NT2/D1 (cell line): ENCODE measurements at regions not wholly inside any gene's neighbourhood (a gene's known extent, or its start where the extent isn't known, plus 50 kb on each side); places are given as distances from the start of the nearest gene placed in this dataset.
A peak's percentile ranks its signal among the peaks of the same experiment; 100 is the strongest.

ENCODE experiments used
- DNase-seq: peaks from one replicate; pipeline ENCODE4 v3.0.0-alpha.2; 2011; ENCODE audit warnings: low read depth, low spot score
- H3K27me3 ChIP-seq: 2 replicates; pipeline ENCODE4 v1.6.0; 2011; ENCODE audit warnings: mild to moderate bottlenecking; ENCODE audit not compliant: insufficient read length, insufficient read depth
- H3K36me3 ChIP-seq: 2 replicates; pipeline ENCODE4 v1.6.1; 2011; ENCODE audit warnings: mild to moderate bottlenecking, low read length, mixed read lengths; ENCODE audit not compliant: insufficient read depth, insufficient read length
- H3K4me1 ChIP-seq: 2 replicates; pipeline ENCODE4 v1.5.1; 2011; ENCODE audit not compliant: insufficient read depth, insufficient read length
- H3K4me3 ChIP-seq: 2 replicates; pipeline ENCODE4 v1.5.1; 2011; ENCODE audit warnings: low read depth; ENCODE audit not compliant: insufficient read length
- H3K9ac ChIP-seq: 2 replicates; pipeline ENCODE4 v1.6.0; 2011; ENCODE audit warnings: low read depth; ENCODE audit not compliant: insufficient read length
- H3K9me3 ChIP-seq: 2 replicates; pipeline ENCODE4 v1.5.1; 2011; ENCODE audit warnings: mild to moderate bottlenecking, low read length; ENCODE audit not compliant: insufficient read depth
- SUZ12 ChIP-seq: IDR thresholded peaks from 2 replicates; pipeline ENCODE4 v1.6.1; 2011; ENCODE audit not compliant: insufficient read length, insufficient read depth; ENCODE audit errors: extremely low read depth
- YY1 ChIP-seq: IDR thresholded peaks from 2 replicates; pipeline ENCODE4 v1.6.1; 2011; ENCODE audit not compliant: insufficient read length, insufficient read depth
- ZNF274 ChIP-seq: IDR thresholded peaks from 2 replicates; pipeline ENCODE4 v1.6.1; 2011; ENCODE audit warnings: mild to moderate bottlenecking, low read depth, low read length

GRCh38 chr1:234934611-234935033 is 194.0 kb downstream of the TOMM20 start:
- Histone ChIP-seq H3K27me3 (no peaks in the 10 kb centered on the region), H3K4me1 (peaks cover 5% of the 10 kb centered on the region), H3K36me3 (no peaks in the 10 kb centered on the region), H3K9me3 (no peaks in the 10 kb centered on the region), H3K4me3 (no peak overlapping the region), H3K9ac (no peak overlapping the region)
- TF ChIP-seq ZNF274 = no peak
- TF ChIP-seq SUZ12 = no peak
- TF ChIP-seq YY1 = no peak
- no peak for DNase-seq

GRCh38 chr1:234933475-234933874 is 195.2 kb downstream of the TOMM20 start:
- Histone ChIP-seq H3K4me3 (no peak overlapping the region), H3K9ac (no peak overlapping the region), H3K9me3 (no peaks in the 10 kb centered on the region), H3K27me3 (no peaks in the 10 kb centered on the region), H3K4me1 (peaks cover 7% of the 10 kb centered on the region), H3K36me3 (no peaks in the 10 kb centered on the region)
- DNase-seq = no peak
- no peak for TF ChIP-seq ZNF274
- no peak for TF ChIP-seq YY1
- no peak for TF ChIP-seq SUZ12

DNA sequence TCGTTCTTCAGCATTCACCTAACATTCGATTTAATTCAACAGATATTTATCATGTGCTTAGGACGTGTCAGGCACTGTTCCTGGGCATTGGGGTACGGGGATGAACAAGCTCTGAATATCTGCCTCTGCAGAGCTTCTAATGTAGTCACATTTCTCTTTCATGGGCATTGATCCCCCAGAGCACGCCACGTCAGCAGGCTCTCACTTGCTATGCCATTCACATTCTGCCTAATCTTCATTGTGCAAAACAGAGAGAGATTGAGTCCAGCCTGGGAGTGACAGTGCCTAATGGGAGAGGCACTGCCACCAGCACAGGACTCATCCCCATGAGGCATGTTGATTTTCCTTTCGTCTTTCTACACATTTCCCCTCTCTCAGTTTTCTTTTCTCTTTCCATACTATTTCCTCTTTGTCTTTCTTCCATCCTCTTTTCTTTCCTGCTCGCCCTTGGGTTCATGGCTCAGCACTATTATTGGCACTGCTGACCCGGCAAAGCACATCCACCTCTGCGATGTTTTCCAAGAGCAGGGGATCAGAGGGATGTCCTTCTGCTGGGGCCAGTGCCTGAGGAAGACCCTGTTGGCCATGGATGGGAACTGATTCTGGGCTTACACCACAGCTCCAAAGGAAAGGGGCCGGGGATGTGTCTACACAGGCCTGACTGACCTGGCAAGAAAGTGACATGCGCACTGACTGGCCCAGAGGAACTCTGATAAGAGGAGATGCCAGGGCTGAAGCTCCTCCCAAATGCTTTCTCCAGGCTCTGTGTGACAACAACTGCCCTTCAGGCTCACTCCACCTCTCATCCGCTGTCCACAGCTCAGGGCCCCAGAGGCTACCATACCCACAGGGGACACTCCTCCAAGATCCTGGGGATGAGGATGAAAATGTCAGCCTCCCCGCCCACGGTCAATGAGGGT is 195.9 kb downstream of the TOMM20 start:
- Histone ChIP-seq H3K4me1 (peaks cover 7% of the 10 kb centered on the region), H3K9me3 (no peaks in the 10 kb centered on the region), H3K9ac (no peak overlapping the region), H3K36me3 (no peaks in the 10 kb centered on the region), H3K4me3 (no peak overlapping the region), H3K27me3 (no peaks in the 10 kb centered on the region)
- TF ChIP-seq YY1 = no peak
- no peak for TF ChIP-seq ZNF274
- TF ChIP-seq SUZ12 = no peak
- no peak for DNase-seq

GRCh38 chr1:234932106-234932505 is 196.5 kb downstream of the TOMM20 start:
- Histone ChIP-seq H3K9ac (no peak overlapping the region), H3K27me3 (no peaks in the 10 kb centered on the region), H3K4me3 (no peak overlapping the region), H3K36me3 (no peaks in the 10 kb centered on the region), H3K4me1 (peaks cover 10% of the 10 kb centered on the region), H3K9me3 (no peaks in the 10 kb centered on the region)
- TF ChIP-seq SUZ12 (no peak), YY1 (no peak), ZNF274 (no peak)
- no peak for DNase-seq

GRCh38 chr1:234931404-234931973 is 197.1 kb downstream of the TOMM20 start:
- no peaks in the 10 kb centered on the region for H3K9me3 ChIP-seq
- TF ChIP-seq SUZ12 = no peak
- H3K9ac ChIP-seq = no peak overlapping the region
- H3K4me1 ChIP-seq = peaks cover 12% of the 10 kb centered on the region
- no peak overlapping the region for H3K4me3 ChIP-seq
- H3K27me3 ChIP-seq = no peaks in the 10 kb centered on the region
- no peaks in the 10 kb centered on the region for H3K36me3 ChIP-seq
- DNase-seq = no peak

DNA sequence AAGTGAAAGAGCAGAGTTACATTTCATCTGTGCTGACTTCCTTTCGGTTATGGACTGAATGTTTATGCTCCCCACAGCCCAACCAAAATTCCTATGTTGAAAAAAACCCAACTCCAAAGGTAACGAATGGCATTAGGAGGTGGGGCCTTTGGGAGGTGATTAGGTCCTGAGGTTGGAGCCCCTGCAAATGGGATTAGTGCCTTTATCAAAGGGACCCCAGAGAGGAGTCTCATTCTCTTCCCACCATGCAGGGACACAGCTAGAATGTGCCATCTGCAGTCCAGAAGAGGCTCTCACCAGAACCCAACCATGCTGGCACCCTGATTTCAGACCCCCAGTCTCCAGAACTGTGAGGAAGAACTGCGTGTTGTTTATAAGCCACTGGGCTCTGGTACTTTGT is 199.3 kb downstream of the TOMM20 start:
- Histone ChIP-seq H3K36me3 (no peaks in the 10 kb centered on the region), H3K27me3 (no peaks in the 10 kb centered on the region), H3K9ac (no peak overlapping the region), H3K9me3 (no peaks in the 10 kb centered on the region), H3K4me1 (peaks cover 15% of the 10 kb centered on the region), H3K4me3 (no peak overlapping the region)
- no peak for DNase-seq
- TF ChIP-seq ZNF274 (no peak), SUZ12 (no peak), YY1 (no peak)

DNA sequence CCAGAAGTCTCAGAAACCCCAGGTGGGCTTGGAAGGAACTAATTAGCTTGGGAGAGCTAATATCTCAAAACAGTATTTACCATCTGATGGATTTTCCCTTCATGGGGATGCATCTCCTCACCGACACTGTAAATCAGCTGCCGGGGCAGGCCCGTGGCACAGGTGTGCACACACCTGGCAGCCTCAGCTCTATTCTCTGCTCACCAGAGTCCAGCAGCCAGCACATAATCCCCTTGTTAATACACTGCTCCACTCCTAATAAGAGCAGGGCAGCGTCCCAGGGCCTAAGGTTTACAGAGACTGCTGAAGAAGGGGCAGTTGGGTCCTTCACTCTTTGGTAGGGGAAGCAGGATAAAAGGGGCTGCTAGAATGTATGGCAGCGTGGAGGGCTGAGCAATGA is 200.0 kb downstream of the TOMM20 start:
- no peak for DNase-seq
- TF ChIP-seq SUZ12 (no peak), ZNF274 (no peak), YY1 (no peak)
- no peaks in the 10 kb centered on the region for H3K36me3 ChIP-seq
- no peaks in the 10 kb centered on the region for H3K9me3 ChIP-seq
- H3K4me1 ChIP-seq = peaks cover 15% of the 10 kb centered on the region
- no peaks in the 10 kb centered on the region for H3K27me3 ChIP-seq
- H3K4me3 ChIP-seq = no peak overlapping the region
- H3K9ac ChIP-seq = peak overlapping the region; percentile 2
